Activated CD4-positive, alpha-beta T cell treated with anti-CD3 and anti-CD28 coated beads, Interleukin-2, amount 50 U/mL, for 48 hours (primary cell): ENCODE measurements at regions not wholly inside any gene's neighbourhood (a gene's known extent, or its start where the extent isn't known, plus 50 kb on each side); places are given as distances from the start of the nearest gene placed in this dataset.
"Not testable (repeated sequence)": the region's sequence is repeated elsewhere in the genome, so short reads cannot be mapped to it uniquely, and the experiment has no call there.

Experiments used
- DNase-seq, 2 experiments: peaks; one replicate each; pipeline ENCODE4 v3.0.0-alpha.2; 2020

- DNase-seq: no peak
Measured at GRCh38 chr6:170093658-170094596, 197.0 kb downstream of the DLL1 start.

GRCh38 chr6:170093276-170093657, 197.6 kb downstream of the DLL1 start:
- no peak for DNase-seq

GRCh38 chr6:170092826-170093225, 198.1 kb downstream of the DLL1 start:
- DNase-seq: no peak

- DNase-seq: no peak
Measured at GRCh38 chr6:170091639-170092579, 199.0 kb downstream of the DLL1 start.

- no peak for DNase-seq
Measured at GRCh38 chr6:170091000-170091638, 199.8 kb downstream of the DLL1 start.

- DNase-seq: no peak
Measured at GRCh38 chr6:170090561-170090960, 200.3 kb downstream of the DLL1 start.

GRCh38 chr6:170089963-170090362, 200.9 kb downstream of the DLL1 start:
- DNase-seq: peak in 1 of 2 experiments; percentile 16

GRCh38 chr6:170088582-170088955, 202.3 kb downstream of the DLL1 start:
- peak; percentile 8 to 26 for DNase-seq

GRCh38 chr6:170087941-170088581, 202.8 kb downstream of the DLL1 start:
- peak; percentile 55 to 59 for DNase-seq

- not testable (repeated sequence) for DNase-seq
Measured at GRCh38 chr6:170087421-170087780, 203.5 kb downstream of the DLL1 start.

GRCh38 chr6:170086639-170087420, 204.0 kb downstream of the DLL1 start:
- no peak for DNase-seq

- DNase-seq: no peak
Measured at GRCh38 chr6:170085475-170086401, 205.1 kb downstream of the DLL1 start.

GRCh38 chr6:170084166-170084730, 206.6 kb downstream of the DLL1 start:
- no peak for DNase-seq

GRCh38 chr6:170083236-170084051, 207.4 kb downstream of the DLL1 start:
- DNase-seq: no peak

- DNase-seq: no peak
Measured at GRCh38 chr6:170082531-170083187, 208.2 kb downstream of the DLL1 start.

GRCh38 chr6:170082067-170082466, 208.8 kb downstream of the DLL1 start:
- no peak for DNase-seq

- no peak for DNase-seq
Measured at GRCh38 chr6:170081556-170081955, 209.3 kb downstream of the DLL1 start.

GRCh38 chr6:170080828-170081371, 210.0 kb downstream of the DLL1 start:
- no peak for DNase-seq
